Endothelial cell of umbilical vein (primary cell): ENCODE measurements at regions not wholly inside any gene's neighbourhood (a gene's known extent, or its start where the extent isn't known, plus 50 kb on each side); places are given as distances from the start of the nearest gene placed in this dataset.

Source experiments
- EZH2 ChIP-seq: IDR thresholded peaks from 2 replicates; pipeline ENCODE4 v1.6.1; 2012; ENCODE audit warnings: borderline replicate concordance, low read depth, mild to moderate bottlenecking, moderate library complexity, low read length, inconsistent platforms; ENCODE audit not compliant: severe bottlenecking
- FOS ChIP-seq: IDR thresholded peaks from 2 replicates; pipeline ENCODE4 v1.6.1; 2011; ENCODE audit warnings: mild to moderate bottlenecking, low read length, moderate library complexity, borderline replicate concordance; ENCODE audit not compliant: insufficient read depth
- GATA2 ChIP-seq: IDR thresholded peaks from 2 replicates; pipeline ENCODE4 v1.7.0; 2011; ENCODE audit warnings: low read depth, mild to moderate bottlenecking, moderate library complexity, mixed read lengths, low read length; ENCODE audit not compliant: insufficient read length, insufficient read depth
- JUN ChIP-seq: IDR thresholded peaks from 2 replicates; pipeline ENCODE4 v1.6.1; 2011; ENCODE audit warnings: borderline replicate concordance, low read depth; ENCODE audit not compliant: insufficient read length, insufficient read depth
- MYC ChIP-seq: IDR thresholded peaks from one replicate; pipeline ENCODE4 v1.6.1; 2011; ENCODE audit warnings: mild to moderate bottlenecking, low read depth, low read length
- POLR2A ChIP-seq: IDR thresholded peaks from 2 replicates; pipeline ENCODE4 v1.6.1; 2012; ENCODE audit warnings: low read depth, mild to moderate bottlenecking, control low read depth, low read length
- POLR2AphosphoS5 ChIP-seq: IDR thresholded peaks from 2 replicates; pipeline ENCODE4 v1.6.1; 2012; ENCODE audit warnings: low read depth, mild to moderate bottlenecking, control low read depth, low read length, moderate library complexity; ENCODE audit not compliant: insufficient read depth
- TF ChIP-seq, protein P1 (sequence below), 2 donors: IDR thresholded peaks; 1 replicate in 1 of 2; 2 replicates in 1 of 2; pipeline ENCODE4 v1.5.1; 2011; ENCODE audit warnings: low read length in 2 of 2, mild to moderate bottlenecking in 2 of 2, moderate library complexity in 2 of 2, control low read depth in 1 of 2, inconsistent platforms in 1 of 2, low read depth in 1 of 2; ENCODE audit not compliant: insufficient read depth in 1 of 2; ENCODE audit errors: extremely low read depth in 1 of 2
- TF ChIP-seq, protein P2 (sequence below): IDR thresholded peaks from 2 replicates; pipeline ENCODE4 v1.6.1; 2011; ENCODE audit not compliant: insufficient read depth, insufficient read length

DNA sequence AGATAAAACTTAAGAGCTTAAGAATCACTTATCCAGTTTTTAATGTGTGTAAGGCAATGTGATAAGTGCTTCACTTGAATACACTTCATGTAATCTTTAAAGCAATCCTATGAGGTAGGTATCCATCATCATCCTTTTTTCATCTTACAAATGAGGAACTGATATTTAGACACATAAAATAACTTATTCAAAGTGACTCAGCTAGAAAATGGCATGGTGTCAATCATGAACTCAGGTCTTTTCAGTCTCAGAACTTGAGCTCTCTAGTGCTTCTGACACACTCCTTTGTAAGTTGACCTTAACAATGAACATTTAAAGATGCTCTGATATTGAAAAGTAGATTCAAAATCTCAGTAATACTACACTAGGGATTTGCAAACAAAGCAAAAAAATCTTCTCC, 224.8 kb upstream of the TEX13C start:
- TF ChIP-seq, protein P1, sequence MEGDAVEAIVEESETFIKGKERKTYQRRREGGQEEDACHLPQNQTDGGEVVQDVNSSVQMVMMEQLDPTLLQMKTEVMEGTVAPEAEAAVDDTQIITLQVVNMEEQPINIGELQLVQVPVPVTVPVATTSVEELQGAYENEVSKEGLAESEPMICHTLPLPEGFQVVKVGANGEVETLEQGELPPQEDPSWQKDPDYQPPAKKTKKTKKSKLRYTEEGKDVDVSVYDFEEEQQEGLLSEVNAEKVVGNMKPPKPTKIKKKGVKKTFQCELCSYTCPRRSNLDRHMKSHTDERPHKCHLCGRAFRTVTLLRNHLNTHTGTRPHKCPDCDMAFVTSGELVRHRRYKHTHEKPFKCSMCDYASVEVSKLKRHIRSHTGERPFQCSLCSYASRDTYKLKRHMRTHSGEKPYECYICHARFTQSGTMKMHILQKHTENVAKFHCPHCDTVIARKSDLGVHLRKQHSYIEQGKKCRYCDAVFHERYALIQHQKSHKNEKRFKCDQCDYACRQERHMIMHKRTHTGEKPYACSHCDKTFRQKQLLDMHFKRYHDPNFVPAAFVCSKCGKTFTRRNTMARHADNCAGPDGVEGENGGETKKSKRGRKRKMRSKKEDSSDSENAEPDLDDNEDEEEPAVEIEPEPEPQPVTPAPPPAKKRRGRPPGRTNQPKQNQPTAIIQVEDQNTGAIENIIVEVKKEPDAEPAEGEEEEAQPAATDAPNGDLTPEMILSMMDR (IDR thresholded peaks at IDR 0.05; ENCODE audit: extremely low read depth in 1 of 2, insufficient read depth in 1 of 2, low read depth in 1 of 2, low read length in 2 of 2) = no peak
- TF ChIP-seq EZH2 (no peak), POLR2A (no peak), JUN (no peak), MYC (no peak), FOS (no peak), POLR2AphosphoS5 (no peak), GATA2 (no peak)
- TF ChIP-seq, protein P2, sequence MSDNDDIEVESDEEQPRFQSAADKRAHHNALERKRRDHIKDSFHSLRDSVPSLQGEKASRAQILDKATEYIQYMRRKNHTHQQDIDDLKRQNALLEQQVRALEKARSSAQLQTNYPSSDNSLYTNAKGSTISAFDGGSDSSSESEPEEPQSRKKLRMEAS = no peak
